Endodermal cell (in vitro differentiated cells): ENCODE measurements at regions not wholly inside any gene's neighbourhood (a gene's known extent, or its start where the extent isn't known, plus 50 kb on each side); places are given as distances from the start of the nearest gene placed in this dataset.

ENCODE experiments used
- DNase-seq: peaks from one replicate; pipeline ENCODE4 v3.0.0-alpha.2; 2017
- H3K27ac ChIP-seq: 2 replicates; pipeline ENCODE4 v1.5.1; 2013; ENCODE audit warnings: mild to moderate bottlenecking, low read depth, low read length, moderate library complexity
- H3K27me3 ChIP-seq: 2 replicates; pipeline ENCODE4 v1.6.1; 2013; ENCODE audit warnings: mild to moderate bottlenecking, low read length, moderate library complexity; ENCODE audit not compliant: insufficient read depth, control insufficient read depth, poor library complexity, severe bottlenecking
- H3K36me3 ChIP-seq: 2 replicates; pipeline ENCODE4 v1.7.0; 2013; ENCODE audit warnings: mild to moderate bottlenecking, low read length, moderate library complexity; ENCODE audit not compliant: control insufficient read depth, insufficient read depth
- H3K4me1 ChIP-seq: one replicate; pipeline ENCODE4 v1.7.0; 2013; ENCODE audit warnings: low read length; ENCODE audit not compliant: control insufficient read depth, insufficient read depth
- H3K4me3 ChIP-seq: 2 replicates; pipeline ENCODE4 v1.5.1; 2013; ENCODE audit warnings: mild to moderate bottlenecking, low read length, moderate library complexity
- H3K9ac ChIP-seq: 2 replicates; pipeline ENCODE4 v1.6.1; 2013; ENCODE audit warnings: mild to moderate bottlenecking, low read length, moderate library complexity; ENCODE audit not compliant: poor library complexity, severe bottlenecking; ENCODE audit errors: extremely low read depth
- H3K9me3 ChIP-seq: 2 replicates; pipeline ENCODE4 v1.6.1; 2013; ENCODE audit warnings: mild to moderate bottlenecking, low read length, moderate library complexity; ENCODE audit not compliant: control insufficient read depth
- H3K27ac Mint-ChIP-seq: 2 replicates; pipeline ENCODE4 v1.8.0; 2020; ENCODE audit warnings: mixed read lengths
- H3K27me3 Mint-ChIP-seq: 2 replicates; pipeline ENCODE4 v1.8.0; 2021; ENCODE audit warnings: mild to moderate bottlenecking, mixed read lengths; ENCODE audit not compliant: insufficient read depth
- H3K36me3 Mint-ChIP-seq: 2 replicates; pipeline ENCODE4 v1.8.0; 2020; ENCODE audit warnings: low read depth, mixed read lengths
- H3K4me1 Mint-ChIP-seq: 2 replicates; pipeline ENCODE4 v1.8.0; 2020; ENCODE audit warnings: mixed read lengths
- H3K4me3 Mint-ChIP-seq: 2 replicates; pipeline ENCODE4 v1.8.0; 2020; ENCODE audit warnings: mild to moderate bottlenecking, moderate library complexity, mixed read lengths
- H3K9me3 Mint-ChIP-seq: 2 replicates; pipeline ENCODE4 v1.8.0; 2020; ENCODE audit warnings: mild to moderate bottlenecking, mixed read lengths
- WGBS, 2 experiments: methylation state at CpG; one replicate each; pipeline versions ENCODE4 v1.1.5 to v1.1.7; 2013; ENCODE audit warnings: missing lambda C conversion rate in 2 of 2, mixed read lengths in 1 of 2; ENCODE audit not compliant: insufficient coverage in 1 of 2, insufficient read length in 1 of 2; 5-methylcytosine and 5-hydroxymethylcytosine counted together
- TF ChIP-seq, protein P1 (sequence below): fragments of 200-600 bp; sonication (generic); conservative IDR thresholded peaks from 2 replicates; pipeline ENCODE4 v1.5.0; 2021; ENCODE audit warnings: antibody characterized with exemption, mild to moderate bottlenecking

DNA sequence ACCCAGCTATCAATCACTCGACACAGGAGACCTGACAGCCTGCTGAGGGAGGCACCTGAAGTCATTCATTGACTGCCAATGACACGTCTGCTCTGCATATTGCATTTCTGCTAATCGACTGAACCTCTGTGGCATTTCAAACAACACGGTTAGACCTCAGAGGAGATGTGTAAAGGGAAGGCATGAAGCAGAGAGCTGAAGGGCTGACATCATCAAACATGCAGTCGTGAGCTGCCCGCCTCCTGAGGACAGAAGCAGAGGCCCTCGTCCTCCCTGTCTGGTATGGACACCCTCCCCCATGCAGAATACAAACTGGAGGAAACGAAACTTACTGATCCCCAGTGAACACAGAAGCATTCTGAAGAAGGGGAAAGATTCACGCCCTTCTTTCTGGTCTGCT, 462.6 kb upstream of the MGMT start:
- H3K27me3 Mint-ChIP-seq: peaks cover 2% of the 10 kb centered on the region
- no peak overlapping the region for H3K27ac ChIP-seq
- no peak overlapping the region for H3K27ac Mint-ChIP-seq
- DNase-seq: no peak
- H3K36me3 Mint-ChIP-seq: no peaks in the 10 kb centered on the region
- H3K4me3 ChIP-seq: no peak overlapping the region
- H3K4me1 Mint-ChIP-seq: no peaks in the 10 kb centered on the region
- no peak overlapping the region for H3K4me3 Mint-ChIP-seq
- H3K9me3 Mint-ChIP-seq: peaks cover 5% of the 10 kb centered on the region
- 85 to 92% methylated on average over 8 to 9 of the region's 9 CpGs for WGBS, 2 experiments
- TF ChIP-seq, protein P1, sequence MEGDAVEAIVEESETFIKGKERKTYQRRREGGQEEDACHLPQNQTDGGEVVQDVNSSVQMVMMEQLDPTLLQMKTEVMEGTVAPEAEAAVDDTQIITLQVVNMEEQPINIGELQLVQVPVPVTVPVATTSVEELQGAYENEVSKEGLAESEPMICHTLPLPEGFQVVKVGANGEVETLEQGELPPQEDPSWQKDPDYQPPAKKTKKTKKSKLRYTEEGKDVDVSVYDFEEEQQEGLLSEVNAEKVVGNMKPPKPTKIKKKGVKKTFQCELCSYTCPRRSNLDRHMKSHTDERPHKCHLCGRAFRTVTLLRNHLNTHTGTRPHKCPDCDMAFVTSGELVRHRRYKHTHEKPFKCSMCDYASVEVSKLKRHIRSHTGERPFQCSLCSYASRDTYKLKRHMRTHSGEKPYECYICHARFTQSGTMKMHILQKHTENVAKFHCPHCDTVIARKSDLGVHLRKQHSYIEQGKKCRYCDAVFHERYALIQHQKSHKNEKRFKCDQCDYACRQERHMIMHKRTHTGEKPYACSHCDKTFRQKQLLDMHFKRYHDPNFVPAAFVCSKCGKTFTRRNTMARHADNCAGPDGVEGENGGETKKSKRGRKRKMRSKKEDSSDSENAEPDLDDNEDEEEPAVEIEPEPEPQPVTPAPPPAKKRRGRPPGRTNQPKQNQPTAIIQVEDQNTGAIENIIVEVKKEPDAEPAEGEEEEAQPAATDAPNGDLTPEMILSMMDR: no peak
- peaks cover 5% of the 10 kb centered on the region for H3K9me3 ChIP-seq
- no peak overlapping the region for H3K9ac ChIP-seq
- no peaks in the 10 kb centered on the region for H3K4me1 ChIP-seq
- no peaks in the 10 kb centered on the region for H3K36me3 ChIP-seq
- no peaks in the 10 kb centered on the region for H3K27me3 ChIP-seq

DNA sequence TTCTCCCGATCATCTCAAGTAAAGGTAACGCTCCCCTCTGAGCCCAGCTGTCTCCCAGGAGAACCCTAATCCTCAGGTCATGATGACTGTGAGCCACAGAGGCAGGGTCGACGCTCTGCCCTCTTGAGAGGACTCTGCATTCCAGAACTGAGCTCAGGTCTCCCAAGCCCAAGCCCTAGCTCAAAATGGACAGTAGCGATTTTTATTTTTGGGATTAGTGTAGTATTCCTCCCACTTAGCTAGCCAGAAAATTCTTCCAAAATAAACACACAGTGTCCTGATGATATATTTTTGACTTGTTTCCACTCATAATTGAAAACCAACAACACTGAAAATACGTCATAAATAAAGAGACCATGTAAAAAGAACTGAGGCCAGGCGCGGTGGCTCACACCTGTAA, 462.0 kb upstream of the MGMT start:
- H3K9me3 Mint-ChIP-seq: peaks cover 7% of the 10 kb centered on the region
- no peaks in the 10 kb centered on the region for H3K36me3 Mint-ChIP-seq
- TF ChIP-seq, protein P1: no peak
- H3K4me3 Mint-ChIP-seq: no peak overlapping the region
- Histone ChIP-seq H3K9me3 (peaks cover 5% of the 10 kb centered on the region), H3K36me3 (no peaks in the 10 kb centered on the region), H3K4me1 (no peaks in the 10 kb centered on the region), H3K27ac (no peak overlapping the region), H3K27me3 (no peaks in the 10 kb centered on the region), H3K4me3 (no peak overlapping the region), H3K9ac (no peak overlapping the region)
- H3K27me3 Mint-ChIP-seq: peaks cover 2% of the 10 kb centered on the region
- no peak for DNase-seq
- no peak overlapping the region for H3K27ac Mint-ChIP-seq
- no peaks in the 10 kb centered on the region for H3K4me1 Mint-ChIP-seq
- WGBS, 2 experiments: 91 to 96% methylated on average over 7 of the region's 8 CpGs

DNA sequence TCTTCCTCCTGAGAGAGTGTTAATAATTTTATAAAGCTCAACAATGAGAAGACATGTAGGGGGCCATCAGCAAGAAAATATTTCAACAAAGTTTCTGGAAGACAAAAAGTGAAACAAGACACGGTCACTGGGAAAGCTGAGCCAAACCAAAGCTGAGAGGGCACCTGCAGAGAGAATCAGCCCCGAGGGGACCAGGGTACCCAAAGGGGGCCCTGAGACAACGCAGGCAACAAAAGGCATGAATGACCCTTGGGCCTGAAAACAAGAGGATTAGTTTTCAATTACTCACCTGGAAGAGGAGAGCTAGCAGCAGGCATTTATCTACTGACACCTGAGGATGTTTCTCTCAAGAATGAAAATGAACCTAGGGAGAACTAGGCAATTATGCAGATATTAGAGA, 461.2 kb upstream of the MGMT start:
- Mint-ChIP-seq H3K4me1 (no peaks in the 10 kb centered on the region), H3K36me3 (no peaks in the 10 kb centered on the region), H3K27me3 (peaks cover 2% of the 10 kb centered on the region), H3K4me3 (no peak overlapping the region), H3K27ac (no peak overlapping the region), H3K9me3 (peaks cover 7% of the 10 kb centered on the region)
- H3K9me3 ChIP-seq: peaks cover 5% of the 10 kb centered on the region
- H3K36me3 ChIP-seq: no peaks in the 10 kb centered on the region
- 67 to 72% methylated on average over 3 of the region's 3 CpGs for WGBS, 2 experiments
- no peaks in the 10 kb centered on the region for H3K4me1 ChIP-seq
- DNase-seq: no peak
- TF ChIP-seq, protein P1: no peak
- no peak overlapping the region for H3K4me3 ChIP-seq
- H3K27ac ChIP-seq: no peak overlapping the region
- no peak overlapping the region for H3K9ac ChIP-seq
- H3K27me3 ChIP-seq: no peaks in the 10 kb centered on the region
